WERI-Rb-1 (cell line): ENCODE measurements at regions not wholly inside any gene's neighbourhood (a gene's known extent, or its start where the extent isn't known, plus 50 kb on each side); places are given as distances from the start of the nearest gene placed in this dataset.

Experiments used
- DNase-seq: peaks from one replicate; pipeline ENCODE4 v3.0.0-alpha.2; 2020
- H3K27ac ChIP-seq: fragments of 250-450 bp; sonication (Bioruptor Pico); 2 replicates; pipeline ENCODE4 v1.5.1; 2020; ENCODE audit warnings: mild to moderate bottlenecking, moderate library complexity
- H3K27me3 ChIP-seq: fragments of 250-450 bp; sonication (Bioruptor Pico); 2 replicates; pipeline ENCODE4 v1.5.1; 2021; ENCODE audit warnings: mild to moderate bottlenecking, low read depth, moderate library complexity; ENCODE audit not compliant: insufficient read depth, severe bottlenecking
- H3K36me3 ChIP-seq: fragments of 250-450 bp; sonication (Bioruptor Pico); 2 replicates; pipeline ENCODE4 v1.5.1; 2020; ENCODE audit warnings: mild to moderate bottlenecking, moderate library complexity
- H3K4me3 ChIP-seq: 2 replicates; pipeline ENCODE4 v1.5.1; 2011; ENCODE audit warnings: low read depth, mild to moderate bottlenecking, control low read depth, low read length
- H3K9me3 ChIP-seq: fragments of 250-450 bp; sonication (Bioruptor Pico); 2 replicates; pipeline ENCODE4 v1.5.1; 2021; ENCODE audit warnings: mild to moderate bottlenecking, moderate library complexity; ENCODE audit not compliant: severe bottlenecking
- TF ChIP-seq, protein P1 (sequence below): IDR thresholded peaks from 2 replicates; pipeline ENCODE4 v1.5.1; 2011; ENCODE audit warnings: low read depth, mild to moderate bottlenecking, control low read depth, inconsistent platforms, low read length

DNA sequence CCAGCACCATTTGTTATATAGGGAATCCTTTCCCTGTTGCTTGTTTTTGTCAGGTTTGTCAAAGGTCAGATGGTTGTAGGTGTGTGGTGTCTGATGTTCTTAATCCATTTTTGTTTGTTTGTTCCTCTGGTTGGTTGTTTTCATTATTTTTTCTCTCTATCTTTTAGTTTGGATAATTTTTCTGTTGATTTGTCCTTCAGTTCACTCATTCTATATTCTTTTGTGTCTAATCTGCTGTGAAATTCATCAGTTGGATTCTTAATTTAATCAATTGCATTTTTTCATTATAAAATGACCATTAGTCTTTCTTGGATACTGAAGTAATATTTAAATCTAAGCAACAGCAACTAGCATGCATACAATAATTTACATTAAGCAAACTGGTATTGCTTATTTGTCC lies 206.7 kb upstream of the TRIB2 start:
- Histone ChIP-seq H3K27ac (no peak overlapping the region), H3K27me3 (no peaks in the 10 kb centered on the region), H3K4me3 (no peak overlapping the region), H3K36me3 (no peaks in the 10 kb centered on the region), H3K9me3 (peaks cover 3% of the 10 kb centered on the region)
- TF ChIP-seq, protein P1, sequence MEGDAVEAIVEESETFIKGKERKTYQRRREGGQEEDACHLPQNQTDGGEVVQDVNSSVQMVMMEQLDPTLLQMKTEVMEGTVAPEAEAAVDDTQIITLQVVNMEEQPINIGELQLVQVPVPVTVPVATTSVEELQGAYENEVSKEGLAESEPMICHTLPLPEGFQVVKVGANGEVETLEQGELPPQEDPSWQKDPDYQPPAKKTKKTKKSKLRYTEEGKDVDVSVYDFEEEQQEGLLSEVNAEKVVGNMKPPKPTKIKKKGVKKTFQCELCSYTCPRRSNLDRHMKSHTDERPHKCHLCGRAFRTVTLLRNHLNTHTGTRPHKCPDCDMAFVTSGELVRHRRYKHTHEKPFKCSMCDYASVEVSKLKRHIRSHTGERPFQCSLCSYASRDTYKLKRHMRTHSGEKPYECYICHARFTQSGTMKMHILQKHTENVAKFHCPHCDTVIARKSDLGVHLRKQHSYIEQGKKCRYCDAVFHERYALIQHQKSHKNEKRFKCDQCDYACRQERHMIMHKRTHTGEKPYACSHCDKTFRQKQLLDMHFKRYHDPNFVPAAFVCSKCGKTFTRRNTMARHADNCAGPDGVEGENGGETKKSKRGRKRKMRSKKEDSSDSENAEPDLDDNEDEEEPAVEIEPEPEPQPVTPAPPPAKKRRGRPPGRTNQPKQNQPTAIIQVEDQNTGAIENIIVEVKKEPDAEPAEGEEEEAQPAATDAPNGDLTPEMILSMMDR: no peak
- DNase-seq: no peak

DNA sequence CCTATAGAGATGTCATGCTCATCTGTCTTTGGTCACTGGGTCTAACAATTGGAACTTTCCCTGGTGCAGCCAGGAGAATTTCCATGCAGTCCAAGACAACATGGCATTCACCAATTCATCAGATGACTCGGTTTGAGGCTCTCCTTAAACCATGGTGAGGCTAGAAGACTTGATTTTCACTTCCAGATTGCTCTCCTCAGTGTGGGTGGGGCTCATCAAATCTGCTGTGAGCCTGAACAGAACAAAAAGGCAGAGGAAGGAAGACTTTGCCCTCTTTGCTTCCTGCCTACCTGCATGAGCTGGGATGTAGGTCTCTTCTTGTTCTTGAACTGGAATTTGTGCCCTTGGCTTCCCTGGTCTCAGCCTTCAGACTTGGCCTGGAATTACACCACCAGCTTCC lies 203.4 kb upstream of the TRIB2 start:
- Histone ChIP-seq H3K36me3 (no peaks in the 10 kb centered on the region), H3K27me3 (no peaks in the 10 kb centered on the region), H3K4me3 (no peak overlapping the region), H3K27ac (no peak overlapping the region), H3K9me3 (peaks cover 3% of the 10 kb centered on the region)
- TF ChIP-seq, protein P1: no peak
- DNase-seq: no peak

DNA sequence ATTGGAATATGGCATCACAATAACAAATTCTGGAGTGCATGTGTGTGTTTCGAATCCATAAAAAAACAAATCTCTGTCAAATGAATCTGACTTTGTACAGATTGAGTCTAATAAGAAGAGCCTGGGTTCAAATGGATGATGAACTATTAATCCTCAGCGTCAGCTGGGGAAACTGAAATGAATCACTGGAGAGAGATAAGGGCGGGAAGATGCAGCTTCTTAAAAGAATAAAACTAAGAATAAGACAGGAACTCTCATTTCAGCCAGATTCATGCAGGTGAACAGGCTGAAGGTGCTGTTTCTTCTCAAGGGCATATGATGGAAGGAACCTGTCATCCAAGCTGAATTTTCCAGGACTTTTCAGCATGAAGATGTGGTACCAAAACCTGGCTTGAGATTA lies 202.6 kb upstream of the TRIB2 start:
- TF ChIP-seq, protein P1: no peak
- Histone ChIP-seq H3K27me3 (no peaks in the 10 kb centered on the region), H3K4me3 (no peak overlapping the region), H3K27ac (no peak overlapping the region), H3K36me3 (no peaks in the 10 kb centered on the region), H3K9me3 (peaks cover 2% of the 10 kb centered on the region)
- no peak for DNase-seq

DNA sequence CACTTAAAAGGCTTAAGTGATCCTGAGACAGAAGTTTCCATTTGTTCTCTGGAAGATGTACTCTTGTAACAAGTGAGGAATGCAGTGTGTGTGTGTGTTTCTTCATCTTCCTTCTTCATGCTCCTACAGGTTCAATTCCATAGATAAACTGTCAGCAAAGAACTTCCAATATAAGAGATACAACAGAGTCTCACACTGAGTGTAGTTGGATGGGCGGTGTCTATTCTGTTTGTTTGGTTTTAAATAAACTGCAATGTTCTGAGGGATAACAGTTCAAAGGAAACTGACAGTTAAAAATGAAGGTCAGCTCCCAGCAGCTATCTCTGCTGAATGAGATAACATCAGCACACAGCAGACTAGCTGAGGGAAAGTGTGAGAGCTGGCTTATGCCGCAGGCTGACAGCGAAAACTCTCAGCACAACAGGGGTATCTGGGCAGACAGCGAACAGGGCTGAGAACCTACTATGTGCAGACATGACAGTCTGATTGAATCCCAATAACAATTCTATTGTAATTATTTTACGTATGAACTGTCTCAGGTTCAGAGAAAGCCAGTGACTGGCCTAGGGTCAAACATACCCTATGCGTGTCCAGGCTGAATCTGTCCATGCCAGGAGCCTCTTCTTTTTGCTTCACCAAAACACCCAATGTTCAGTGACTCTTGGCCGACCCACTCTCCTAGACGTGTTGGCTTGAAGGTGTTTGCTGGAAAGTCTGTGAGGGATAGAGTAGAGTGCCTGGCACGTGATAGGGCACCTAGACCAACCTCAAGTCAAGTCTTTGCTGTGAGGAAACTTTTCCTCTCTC lies 201.9 kb upstream of the TRIB2 start:
- TF ChIP-seq, protein P1: no peak
- Histone ChIP-seq H3K27me3 (no peaks in the 10 kb centered on the region), H3K36me3 (no peaks in the 10 kb centered on the region), H3K4me3 (no peak overlapping the region), H3K27ac (no peak overlapping the region), H3K9me3 (no peaks in the 10 kb centered on the region)
- DNase-seq: no peak

DNA sequence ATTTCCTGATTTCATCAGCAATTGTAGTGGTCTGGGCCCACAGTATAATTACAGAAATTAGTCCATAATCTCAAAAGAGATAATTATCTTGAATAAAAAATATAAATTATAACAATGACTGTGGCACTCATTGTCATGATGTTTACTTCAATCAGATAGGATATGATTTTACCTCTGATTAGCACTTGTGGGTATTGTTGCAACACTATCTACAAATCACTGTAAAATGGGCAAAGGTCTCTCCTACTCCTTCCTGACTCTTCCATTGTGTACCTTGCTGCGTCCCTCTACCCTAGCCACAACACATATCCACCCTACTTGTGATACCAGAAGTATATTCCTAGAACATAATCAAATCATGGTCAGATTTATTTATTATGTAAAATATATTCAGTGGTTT lies 200.9 kb upstream of the TRIB2 start:
- no peak for DNase-seq
- Histone ChIP-seq H3K27me3 (no peaks in the 10 kb centered on the region), H3K36me3 (no peaks in the 10 kb centered on the region), H3K9me3 (no peaks in the 10 kb centered on the region), H3K4me3 (no peak overlapping the region), H3K27ac (no peak overlapping the region)
- TF ChIP-seq, protein P1: no peak
